ENCODE measurements at regions not wholly inside any gene's neighbourhood (a gene's known extent, or its start where the extent isn't known, plus 50 kb on each side); places are given as distances from the start of the nearest gene placed in this dataset.

DNA sequence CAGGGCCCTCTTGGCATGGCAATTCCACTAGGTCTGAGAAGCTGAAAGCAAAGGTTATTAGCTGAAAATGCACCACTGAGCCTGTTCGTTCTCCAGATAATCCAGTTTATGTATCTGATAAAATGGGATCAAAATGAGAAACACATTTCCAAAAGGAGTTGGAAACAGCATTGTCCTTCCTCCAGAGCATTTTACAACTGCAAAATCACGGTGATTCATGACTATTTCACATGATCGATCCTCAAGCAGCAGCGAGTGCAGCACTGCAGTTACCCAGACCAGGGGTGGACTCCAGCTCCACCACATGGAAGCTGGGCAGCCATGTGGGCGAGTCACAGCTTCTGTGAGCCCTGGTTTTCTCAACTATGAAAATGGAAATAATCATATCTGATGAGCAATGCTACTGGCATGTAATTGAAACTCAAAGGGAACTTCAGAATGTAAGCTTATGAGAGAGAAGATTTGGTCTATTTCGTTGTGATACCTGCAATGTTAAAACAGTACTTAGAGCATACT lies 78.7 kb upstream of the MSX1 start:
- no peak for TF ChIP-seq POLR2A (IDR thresholded peaks at IDR 0.05)
- no peak for TF ChIP-seq CTCF (IDR thresholded peaks at IDR 0.05)
